ENCODE measurements at regions not wholly inside any gene's neighbourhood (a gene's known extent, or its start where the extent isn't known, plus 50 kb on each side); places are given as distances from the start of the nearest gene placed in this dataset.

DNA sequence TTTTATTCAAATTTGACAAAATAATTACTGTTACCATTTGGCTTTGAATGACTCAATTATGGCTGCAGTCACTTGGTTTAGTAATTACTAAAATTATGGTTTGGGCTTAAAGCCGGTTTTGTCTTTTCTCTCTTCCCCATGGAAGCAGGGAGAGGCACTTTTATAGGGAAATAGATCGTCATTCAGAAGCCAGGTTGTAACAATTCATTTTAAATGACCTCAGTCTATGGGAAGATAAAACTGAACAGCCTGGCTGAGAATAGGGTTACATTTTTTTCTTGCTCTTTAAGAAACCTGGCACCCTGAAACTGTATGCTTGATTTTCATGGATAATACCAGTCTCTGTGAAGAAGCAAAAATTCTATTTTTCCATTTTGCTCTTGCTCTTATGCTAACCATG is 169.8 kb downstream of the SMC2 start:
- H3K9me3 ChIP-seq, result no peaks in the 10 kb centered on the region
- H3K36me3 ChIP-seq, result no peaks in the 10 kb centered on the region
- TF ChIP-seq, protein P1, sequence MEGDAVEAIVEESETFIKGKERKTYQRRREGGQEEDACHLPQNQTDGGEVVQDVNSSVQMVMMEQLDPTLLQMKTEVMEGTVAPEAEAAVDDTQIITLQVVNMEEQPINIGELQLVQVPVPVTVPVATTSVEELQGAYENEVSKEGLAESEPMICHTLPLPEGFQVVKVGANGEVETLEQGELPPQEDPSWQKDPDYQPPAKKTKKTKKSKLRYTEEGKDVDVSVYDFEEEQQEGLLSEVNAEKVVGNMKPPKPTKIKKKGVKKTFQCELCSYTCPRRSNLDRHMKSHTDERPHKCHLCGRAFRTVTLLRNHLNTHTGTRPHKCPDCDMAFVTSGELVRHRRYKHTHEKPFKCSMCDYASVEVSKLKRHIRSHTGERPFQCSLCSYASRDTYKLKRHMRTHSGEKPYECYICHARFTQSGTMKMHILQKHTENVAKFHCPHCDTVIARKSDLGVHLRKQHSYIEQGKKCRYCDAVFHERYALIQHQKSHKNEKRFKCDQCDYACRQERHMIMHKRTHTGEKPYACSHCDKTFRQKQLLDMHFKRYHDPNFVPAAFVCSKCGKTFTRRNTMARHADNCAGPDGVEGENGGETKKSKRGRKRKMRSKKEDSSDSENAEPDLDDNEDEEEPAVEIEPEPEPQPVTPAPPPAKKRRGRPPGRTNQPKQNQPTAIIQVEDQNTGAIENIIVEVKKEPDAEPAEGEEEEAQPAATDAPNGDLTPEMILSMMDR (IDR thresholded peaks at IDR 0.05), result no peak
- H3K4me3 ChIP-seq, result no peak overlapping the region
- no peaks in the 10 kb centered on the region for H3K4me1 ChIP-seq
- H3K9ac ChIP-seq (ENCODE audit: low read depth in 2 of 2, low read length in 2 of 2), result no peak overlapping the region
- H3K27me3 ChIP-seq, result no peaks in the 10 kb centered on the region
- no peak for DNase-seq
- no peak overlapping the region for H3K27ac ChIP-seq
- intact Hi-C loops (cut with DNase I), result no loop called here

DNA sequence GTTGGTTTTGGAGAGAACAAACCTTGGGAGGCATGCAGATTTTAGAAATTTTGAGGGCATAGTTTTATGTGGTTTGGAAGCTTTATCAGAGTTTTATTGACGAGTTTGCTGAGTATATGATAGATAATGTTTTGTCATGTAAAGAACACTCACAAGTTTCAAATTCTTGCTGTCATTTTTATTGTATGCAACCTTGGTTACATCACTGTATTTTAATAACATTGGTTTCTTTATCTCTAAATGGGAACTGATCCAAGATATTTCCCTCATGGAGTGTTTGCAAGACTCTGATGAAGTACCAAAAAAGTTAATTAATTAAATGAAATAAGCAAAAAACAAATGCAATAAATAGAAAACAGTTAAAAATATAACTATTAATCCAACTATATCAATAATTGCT is 170.3 kb downstream of the SMC2 start:
- Histone ChIP-seq H3K36me3 (no peaks in the 10 kb centered on the region), H3K4me3 (no peak overlapping the region), H3K27ac (no peak overlapping the region), H3K4me1 (no peaks in the 10 kb centered on the region), H3K9me3 (no peaks in the 10 kb centered on the region), H3K27me3 (no peaks in the 10 kb centered on the region), H3K9ac (ENCODE audit: low read depth in 2 of 2, low read length in 2 of 2) (no peak overlapping the region)
- intact Hi-C loops (cut with DNase I), result no loop called here
- TF ChIP-seq, protein P1 (IDR thresholded peaks at IDR 0.05), result no peak
- no peak for DNase-seq

DNA sequence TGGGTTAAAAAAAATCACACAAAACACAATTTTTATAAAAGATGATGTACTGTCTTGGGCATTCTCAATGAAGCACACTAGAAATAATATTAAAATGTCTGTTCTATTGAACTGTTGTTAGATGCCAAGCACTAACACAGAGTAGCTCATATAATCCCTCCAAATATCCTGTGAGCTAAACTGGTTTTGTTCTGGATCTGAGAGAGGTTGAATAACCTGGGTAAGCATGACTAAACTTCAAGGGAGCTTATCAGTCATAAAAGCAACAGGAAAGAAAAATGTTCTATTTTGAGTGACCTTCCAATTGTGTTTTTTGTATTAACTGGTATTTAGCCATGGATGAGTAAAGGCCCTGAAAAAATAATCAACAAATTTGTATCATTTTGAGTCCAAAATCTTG is 175.3 kb downstream of the SMC2 start:
- Histone ChIP-seq H3K4me1 (no peaks in the 10 kb centered on the region), H3K36me3 (no peaks in the 10 kb centered on the region), H3K4me3 (no peak overlapping the region), H3K27ac (no peak overlapping the region), H3K9me3 (no peaks in the 10 kb centered on the region), H3K9ac (ENCODE audit: low read depth in 2 of 2, low read length in 2 of 2) (no peak overlapping the region), H3K27me3 (no peaks in the 10 kb centered on the region)
- intact Hi-C loops (cut with DNase I), result no loop called here
- TF ChIP-seq, protein P1 (IDR thresholded peaks at IDR 0.05), result no peak
- DNase-seq, result no peak

DNA sequence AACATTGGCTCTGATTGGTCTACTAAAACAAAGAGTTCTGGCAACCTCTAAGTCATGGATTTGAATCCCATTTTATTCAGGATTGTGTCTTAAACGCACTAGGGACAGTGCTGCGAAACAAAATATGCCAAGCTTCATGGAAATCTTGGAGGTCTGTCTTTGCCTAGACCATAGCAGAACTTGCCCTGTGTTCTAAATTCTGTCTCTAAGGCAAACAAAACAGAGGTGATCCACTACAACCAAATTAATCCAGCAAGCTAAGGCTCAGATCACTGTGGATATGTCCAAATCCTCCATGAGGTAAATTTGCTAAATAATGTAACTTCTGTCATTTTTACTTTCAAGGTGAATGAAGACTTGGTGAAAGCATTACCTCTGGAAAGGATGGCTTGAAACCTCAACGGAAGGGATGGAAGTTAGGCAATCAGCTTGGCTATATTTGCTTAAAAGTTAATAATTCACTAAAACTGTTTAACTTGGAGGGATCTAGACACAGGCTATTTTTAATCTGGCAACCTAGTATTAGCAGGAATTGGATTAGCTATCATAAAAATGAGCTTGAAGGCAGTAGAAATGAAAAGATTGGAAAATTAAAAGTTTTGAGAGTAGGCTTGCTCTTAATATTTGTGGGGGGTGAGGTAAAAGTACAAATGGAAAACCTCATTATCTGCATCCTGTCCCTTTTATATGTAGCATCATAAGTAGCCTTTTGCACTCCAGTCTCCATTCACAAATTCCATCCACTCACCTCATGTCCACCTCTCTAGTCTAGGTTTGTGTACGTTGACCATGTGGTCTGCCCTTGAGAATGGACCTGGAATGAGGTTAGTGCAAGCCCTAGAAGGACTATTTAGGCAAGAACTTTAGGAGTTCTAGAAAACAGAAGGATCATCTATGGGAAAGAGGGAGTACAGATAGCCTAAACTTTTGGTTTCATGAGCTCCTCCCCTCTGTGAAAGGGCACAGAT is 176.2 kb downstream of the SMC2 start:
- intact Hi-C loops (cut with DNase I), result no loop called here
- no peak for DNase-seq
- Histone ChIP-seq H3K36me3 (no peaks in the 10 kb centered on the region), H3K9me3 (no peaks in the 10 kb centered on the region), H3K27me3 (no peaks in the 10 kb centered on the region), H3K4me3 (no peak overlapping the region), H3K27ac (no peak overlapping the region), H3K4me1 (no peaks in the 10 kb centered on the region), H3K9ac (ENCODE audit: low read depth in 2 of 2, low read length in 2 of 2) (no peak overlapping the region)
- TF ChIP-seq, protein P1 (IDR thresholded peaks at IDR 0.05), result no peak

DNA sequence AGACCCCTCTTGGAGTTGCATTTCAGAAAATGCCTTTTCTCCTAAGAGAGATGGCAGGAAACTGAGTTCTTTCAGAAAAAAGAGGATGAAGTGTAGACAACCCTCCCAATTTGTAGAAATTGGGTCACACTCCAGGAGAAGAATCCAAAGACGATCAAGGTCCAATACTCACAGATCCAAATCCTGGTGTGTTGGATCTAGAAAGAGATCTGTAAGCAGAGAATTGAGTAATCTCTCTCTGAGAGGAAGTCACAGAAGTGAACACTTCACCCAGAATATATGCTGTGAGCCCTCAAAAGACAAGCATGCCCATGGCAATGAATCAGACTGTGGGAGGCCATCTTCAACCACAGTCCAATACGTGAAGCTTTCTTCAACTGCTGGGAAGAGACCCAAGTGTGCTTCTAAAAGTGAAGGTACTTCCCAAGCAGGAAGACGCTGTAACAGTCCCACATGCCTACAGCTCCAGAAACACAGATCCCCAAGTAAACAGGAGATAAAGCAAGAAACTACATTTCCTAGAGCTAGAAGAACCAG is 182.7 kb downstream of the SMC2 start:
- Histone ChIP-seq H3K9me3 (no peaks in the 10 kb centered on the region), H3K36me3 (no peaks in the 10 kb centered on the region), H3K9ac (ENCODE audit: low read depth in 2 of 2, low read length in 2 of 2) (no peak overlapping the region), H3K27ac (no peak overlapping the region), H3K4me1 (no peaks in the 10 kb centered on the region), H3K4me3 (no peak overlapping the region), H3K27me3 (no peaks in the 10 kb centered on the region)
- intact Hi-C loops (cut with DNase I), result no loop called here
- DNase-seq, result no peak
- TF ChIP-seq, protein P1 (IDR thresholded peaks at IDR 0.05), result no peak

Data from colonic mucosa (tissue), 4 donors.